Astrocyte (in vitro differentiated cells and primary cell): ENCODE measurements at regions not wholly inside any gene's neighbourhood (a gene's known extent, or its start where the extent isn't known, plus 50 kb on each side); places are given as distances from the start of the nearest gene placed in this dataset.
"Not testable (repeated sequence)": the region's sequence is repeated elsewhere in the genome, so short reads cannot be mapped to it uniquely, and the experiment has no call there.

Source experiments
- DNase-seq: peaks from one replicate; pipeline ENCODE4 v3.0.0-alpha.2; 2010; ENCODE audit warnings: low read depth
- FAIRE-seq: peaks from 2 replicates; lab custom pipeline; 2011; peaks lifted over from hg19 to GRCh38; lab: Jason Lieb, UNC
- H2AFZ ChIP-seq: 2 replicates; pipeline ENCODE4 v1.6.0; 2012; ENCODE audit warnings: low read depth, low read length, inconsistent platforms
- H3K27ac ChIP-seq: 2 replicates; pipeline ENCODE4 v1.5.1; 2011; ENCODE audit warnings: low read depth, low read length, inconsistent platforms
- H3K27me3 ChIP-seq: 2 replicates; pipeline ENCODE4 v1.6.0; 2011; ENCODE audit warnings: low read length, inconsistent platforms; ENCODE audit not compliant: insufficient read depth
- H3K36me3 ChIP-seq: 2 replicates; pipeline ENCODE4 v1.5.1; 2011; ENCODE audit warnings: low read length, inconsistent platforms; ENCODE audit not compliant: insufficient read depth
- H3K4me1 ChIP-seq: 2 replicates; pipeline ENCODE4 v1.5.1; 2011; ENCODE audit warnings: low read length, inconsistent platforms; ENCODE audit not compliant: insufficient read depth
- H3K4me2 ChIP-seq: 2 replicates; pipeline ENCODE4 v1.6.0; 2012; ENCODE audit warnings: low read length, inconsistent platforms
- H3K4me3 ChIP-seq: 2 replicates; pipeline ENCODE4 v1.5.1; 2011; ENCODE audit warnings: low read depth, mild to moderate bottlenecking, low read length, inconsistent platforms; ENCODE audit not compliant: insufficient read depth
- H3K79me2 ChIP-seq: 2 replicates; pipeline ENCODE4 v1.6.0; 2012; ENCODE audit warnings: mild to moderate bottlenecking, low read length, inconsistent platforms; ENCODE audit not compliant: insufficient read depth
- H3K9ac ChIP-seq: 2 replicates; pipeline ENCODE4 v1.6.0; 2012; ENCODE audit warnings: mild to moderate bottlenecking, low read length, inconsistent platforms
- H3K9me3 ChIP-seq: 2 replicates; pipeline ENCODE4 v1.5.1; 2012; ENCODE audit warnings: low read depth, mild to moderate bottlenecking, low read length, inconsistent platforms; ENCODE audit not compliant: insufficient read depth
- H4K20me1 ChIP-seq: 2 replicates; pipeline ENCODE4 v1.6.0; 2012; ENCODE audit warnings: low read length, inconsistent platforms; ENCODE audit not compliant: insufficient read depth
- H3K27ac Mint-ChIP-seq: one replicate; pipeline ENCODE4 v1.8.0; 2021; ENCODE audit warnings: mild to moderate bottlenecking, mixed read lengths; ENCODE audit not compliant: unreplicated experiment
- H3K27me3 Mint-ChIP-seq: one replicate; pipeline ENCODE4 v1.8.0; 2021; ENCODE audit warnings: low read depth, mixed read lengths; ENCODE audit not compliant: unreplicated experiment
- H3K36me3 Mint-ChIP-seq: one replicate; pipeline ENCODE4 v1.8.0; 2021; ENCODE audit warnings: low read depth, mixed read lengths; ENCODE audit not compliant: unreplicated experiment
- H3K4me1 Mint-ChIP-seq: one replicate; pipeline ENCODE4 v1.8.0; 2021; ENCODE audit warnings: low read depth, mixed read lengths; ENCODE audit not compliant: unreplicated experiment
- H3K4me3 Mint-ChIP-seq: one replicate; pipeline ENCODE4 v1.8.0; 2021; ENCODE audit warnings: mild to moderate bottlenecking, moderate library complexity, mixed read lengths; ENCODE audit not compliant: unreplicated experiment
- H3K9me3 Mint-ChIP-seq: one replicate; pipeline ENCODE4 v1.8.0; 2021; ENCODE audit warnings: mild to moderate bottlenecking, mixed read lengths; ENCODE audit not compliant: unreplicated experiment
- CTCF ChIP-seq: IDR thresholded peaks from 2 replicates; pipeline ENCODE4 v1.5.1; 2011; ENCODE audit warnings: low read depth, mild to moderate bottlenecking, inconsistent platforms, low read length, moderate library complexity; ENCODE audit not compliant: insufficient read depth
- EZH2 ChIP-seq: IDR thresholded peaks from 2 replicates; pipeline ENCODE4 v1.6.1; 2012; ENCODE audit warnings: mild to moderate bottlenecking, low read length, inconsistent platforms; ENCODE audit not compliant: insufficient read depth

GRCh38 chr18:73340135-73340977, 472.6 kb upstream of the NETO1 start:
- H3K27ac Mint-ChIP-seq, result peak overlapping the region; percentile 77

GRCh38 chr18:73331212-73331772, 463.5 kb upstream of the NETO1 start:
- no peaks in the 10 kb centered on the region for H3K36me3 Mint-ChIP-seq
- no peak overlapping the region for H3K27ac ChIP-seq
- FAIRE-seq, result no peak
- H3K4me3 Mint-ChIP-seq, result no peak overlapping the region
- H3K79me2 ChIP-seq, result no peaks in the 10 kb centered on the region
- H3K9me3 ChIP-seq, result no peaks in the 10 kb centered on the region
- H3K4me1 Mint-ChIP-seq, result no peaks in the 10 kb centered on the region
- H3K9ac ChIP-seq, result no peak overlapping the region
- H3K9me3 Mint-ChIP-seq, result no peaks in the 10 kb centered on the region
- no peaks in the 10 kb centered on the region for H3K27me3 ChIP-seq
- no peak overlapping the region for H3K4me2 ChIP-seq
- H3K27ac Mint-ChIP-seq, result no peak overlapping the region
- no peaks in the 10 kb centered on the region for H3K36me3 ChIP-seq
- H3K4me1 ChIP-seq, result no peaks in the 10 kb centered on the region
- H3K27me3 Mint-ChIP-seq, result no peaks in the 10 kb centered on the region
- no peak overlapping the region for H2AFZ ChIP-seq
- no peak overlapping the region for H3K4me3 ChIP-seq
- H4K20me1 ChIP-seq, result no peaks in the 10 kb centered on the region
- no peak for DNase-seq
- no peak for TF ChIP-seq CTCF
- TF ChIP-seq EZH2, result no peak

More at GRCh38 chr18:73340135-73340977, 472.6 kb upstream of the NETO1 start:
- Histone ChIP-seq H3K4me3 (no peak overlapping the region), H3K79me2 (no peaks in the 10 kb centered on the region), H3K9ac (peak overlapping the region; percentile 7), H2AFZ (no peak overlapping the region), H3K4me1 (peaks cover 13% of the 10 kb centered on the region), H3K36me3 (no peaks in the 10 kb centered on the region), H3K27ac (peak overlapping the region; percentile 20), H4K20me1 (no peaks in the 10 kb centered on the region), H3K27me3 (no peaks in the 10 kb centered on the region), H3K4me2 (peak overlapping the region; percentile 73), H3K9me3 (no peaks in the 10 kb centered on the region)
- DNase-seq (peak; percentile 76), FAIRE-seq (peak; percentile 55)
- Mint-ChIP-seq H3K36me3 (no peaks in the 10 kb centered on the region), H3K9me3 (no peaks in the 10 kb centered on the region), H3K4me1 (peaks cover 17% of the 10 kb centered on the region), H3K27me3 (no peaks in the 10 kb centered on the region), H3K4me3 (no peak overlapping the region)
- no peak for TF ChIP-seq CTCF
- TF ChIP-seq EZH2, result no peak

- not testable (repeated sequence) for H2AFZ ChIP-seq, H3K27ac ChIP-seq, H3K4me1 Mint-ChIP-seq, H3K4me1 ChIP-seq, H3K36me3 ChIP-seq, H3K27ac Mint-ChIP-seq, FAIRE-seq, H3K4me3 ChIP-seq, H3K36me3 Mint-ChIP-seq, H3K27me3 Mint-ChIP-seq, H3K4me2 ChIP-seq, H3K4me3 Mint-ChIP-seq, H4K20me1 ChIP-seq, DNase-seq, H3K79me2 ChIP-seq, H3K9ac ChIP-seq, H3K9me3 ChIP-seq, H3K9me3 Mint-ChIP-seq, H3K27me3 ChIP-seq
Measured at GRCh38 chr18:73330106-73330505, 462.3 kb upstream of the NETO1 start.

GRCh38 chr18:73324187-73324831, 456.5 kb upstream of the NETO1 start:
- H3K9me3 ChIP-seq, H3K4me2 ChIP-seq, H4K20me1 ChIP-seq, H3K4me3 Mint-ChIP-seq, H3K36me3 ChIP-seq, H3K27ac Mint-ChIP-seq, FAIRE-seq, H3K4me1 Mint-ChIP-seq, H3K27me3 Mint-ChIP-seq, H3K9me3 Mint-ChIP-seq, H3K79me2 ChIP-seq, H3K9ac ChIP-seq, H3K4me1 ChIP-seq, H3K4me3 ChIP-seq, H3K27me3 ChIP-seq, H3K36me3 Mint-ChIP-seq, H3K27ac ChIP-seq, H2AFZ ChIP-seq, DNase-seq: not testable (repeated sequence)
